Lower leg skin (tissue), 3 donors: ENCODE measurements at regions not wholly inside any gene's neighbourhood (a gene's known extent, or its start where the extent isn't known, plus 50 kb on each side); places are given as distances from the start of the nearest gene placed in this dataset.

Source experiments
- POLR2A ChIP-seq, 2 donors: fragments of 450-650 bp; IDR thresholded peaks; one replicate each; pipeline ENCODE4 v1.6.1; 2016 to 2017; ENCODE audit warnings: antibody characterized with exemption in 2 of 2, mild to moderate bottlenecking in 1 of 2, moderate library complexity in 1 of 2
- TF ChIP-seq, protein P1 (sequence below), 3 donors: fragments of 450-650 bp; IDR thresholded peaks; one replicate each; pipeline ENCODE4 v1.5.1; 2016; ENCODE audit warnings: antibody characterized with exemption in 3 of 3, mild to moderate bottlenecking in 3 of 3, moderate library complexity in 2 of 3

- TF ChIP-seq POLR2A (IDR thresholded peaks at IDR 0.05), result no peak
- TF ChIP-seq, protein P1, sequence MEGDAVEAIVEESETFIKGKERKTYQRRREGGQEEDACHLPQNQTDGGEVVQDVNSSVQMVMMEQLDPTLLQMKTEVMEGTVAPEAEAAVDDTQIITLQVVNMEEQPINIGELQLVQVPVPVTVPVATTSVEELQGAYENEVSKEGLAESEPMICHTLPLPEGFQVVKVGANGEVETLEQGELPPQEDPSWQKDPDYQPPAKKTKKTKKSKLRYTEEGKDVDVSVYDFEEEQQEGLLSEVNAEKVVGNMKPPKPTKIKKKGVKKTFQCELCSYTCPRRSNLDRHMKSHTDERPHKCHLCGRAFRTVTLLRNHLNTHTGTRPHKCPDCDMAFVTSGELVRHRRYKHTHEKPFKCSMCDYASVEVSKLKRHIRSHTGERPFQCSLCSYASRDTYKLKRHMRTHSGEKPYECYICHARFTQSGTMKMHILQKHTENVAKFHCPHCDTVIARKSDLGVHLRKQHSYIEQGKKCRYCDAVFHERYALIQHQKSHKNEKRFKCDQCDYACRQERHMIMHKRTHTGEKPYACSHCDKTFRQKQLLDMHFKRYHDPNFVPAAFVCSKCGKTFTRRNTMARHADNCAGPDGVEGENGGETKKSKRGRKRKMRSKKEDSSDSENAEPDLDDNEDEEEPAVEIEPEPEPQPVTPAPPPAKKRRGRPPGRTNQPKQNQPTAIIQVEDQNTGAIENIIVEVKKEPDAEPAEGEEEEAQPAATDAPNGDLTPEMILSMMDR (IDR thresholded peaks at IDR 0.05), result no peak
These were observed 189.3 kb downstream of the NECTIN3 start for GRCh38 chr3:111260878-111261277.
